ENCODE measurements at regions not wholly inside any gene's neighbourhood (a gene's known extent, or its start where the extent isn't known, plus 50 kb on each side); places are given as distances from the start of the nearest gene placed in this dataset.

- no peak for TF ChIP-seq POLR2A (IDR thresholded peaks at IDR 0.05)
- TF ChIP-seq CTCF (IDR thresholded peaks at IDR 0.05): no peak
- TF ChIP-seq POLR2AphosphoS5 (IDR thresholded peaks at IDR 0.05): no peak
Measured at GRCh38 chr6:43932259-43933147, 162.5 kb downstream of the VEGFA start.

Measured in breast epithelium (tissue), 3 donors.